ENCODE measurements at regions not wholly inside any gene's neighbourhood (a gene's known extent, or its start where the extent isn't known, plus 50 kb on each side); places are given as distances from the start of the nearest gene placed in this dataset.

DNA sequence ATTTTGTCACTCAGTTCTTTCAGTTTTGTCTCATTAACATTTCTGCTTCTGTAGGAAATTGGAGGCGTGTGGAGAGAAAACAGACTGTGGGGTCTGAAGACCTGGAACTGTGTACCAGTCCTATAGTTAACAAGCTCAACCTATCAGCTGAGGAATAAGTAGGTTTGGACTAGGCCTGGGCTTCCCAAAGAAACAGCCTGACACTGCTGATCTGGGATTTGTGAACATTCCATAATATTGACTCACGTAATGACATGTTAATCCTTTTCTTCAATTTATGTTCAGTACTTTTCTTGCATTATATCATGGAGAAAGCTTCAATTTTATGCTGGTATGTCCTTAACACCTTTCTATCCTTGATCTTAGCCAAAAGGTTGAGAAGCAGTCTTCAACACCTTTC, 181.6 kb upstream of the RORA start:
- TF ChIP-seq, protein P1, sequence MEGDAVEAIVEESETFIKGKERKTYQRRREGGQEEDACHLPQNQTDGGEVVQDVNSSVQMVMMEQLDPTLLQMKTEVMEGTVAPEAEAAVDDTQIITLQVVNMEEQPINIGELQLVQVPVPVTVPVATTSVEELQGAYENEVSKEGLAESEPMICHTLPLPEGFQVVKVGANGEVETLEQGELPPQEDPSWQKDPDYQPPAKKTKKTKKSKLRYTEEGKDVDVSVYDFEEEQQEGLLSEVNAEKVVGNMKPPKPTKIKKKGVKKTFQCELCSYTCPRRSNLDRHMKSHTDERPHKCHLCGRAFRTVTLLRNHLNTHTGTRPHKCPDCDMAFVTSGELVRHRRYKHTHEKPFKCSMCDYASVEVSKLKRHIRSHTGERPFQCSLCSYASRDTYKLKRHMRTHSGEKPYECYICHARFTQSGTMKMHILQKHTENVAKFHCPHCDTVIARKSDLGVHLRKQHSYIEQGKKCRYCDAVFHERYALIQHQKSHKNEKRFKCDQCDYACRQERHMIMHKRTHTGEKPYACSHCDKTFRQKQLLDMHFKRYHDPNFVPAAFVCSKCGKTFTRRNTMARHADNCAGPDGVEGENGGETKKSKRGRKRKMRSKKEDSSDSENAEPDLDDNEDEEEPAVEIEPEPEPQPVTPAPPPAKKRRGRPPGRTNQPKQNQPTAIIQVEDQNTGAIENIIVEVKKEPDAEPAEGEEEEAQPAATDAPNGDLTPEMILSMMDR (IDR thresholded peaks at IDR 0.05; ENCODE audit: low read length), result no peak
- TF ChIP-seq EZH2 (IDR thresholded peaks at IDR 0.05; ENCODE audit: borderline replicate concordance, low read length), result no peak
